ENCODE measurements at regions not wholly inside any gene's neighbourhood (a gene's known extent, or its start where the extent isn't known, plus 50 kb on each side); places are given as distances from the start of the nearest gene placed in this dataset.
"Not testable (repeated sequence)": the region's sequence is repeated elsewhere in the genome, so short reads cannot be mapped to it uniquely, and the experiment has no call there.

- DNase-seq = no peak
Observed at GRCh38 chr2:186405842-186406241, 80.2 kb upstream of the ZC3H15 start.

- DNase-seq = no peak
Observed at GRCh38 chr2:186407611-186408010, 78.4 kb upstream of the ZC3H15 start.

- no peak for DNase-seq
Observed at GRCh38 chr2:186410802-186411201, 75.3 kb upstream of the ZC3H15 start.

GRCh38 chr2:186422226-186422625 is 63.8 kb upstream of the ZC3H15 start:
- DNase-seq = no peak

- DNase-seq = no peak
Observed at GRCh38 chr2:186423481-186423880, 62.6 kb upstream of the ZC3H15 start.

GRCh38 chr2:186424265-186424664 is 61.8 kb upstream of the ZC3H15 start:
- no peak for DNase-seq

GRCh38 chr2:186425576-186425975 is 60.5 kb upstream of the ZC3H15 start:
- DNase-seq = no peak

GRCh38 chr2:186426153-186427016 is 59.7 kb upstream of the ZC3H15 start:
- no peak for DNase-seq

- DNase-seq = not testable (repeated sequence)
Observed at GRCh38 chr2:186427017-186427350, 59.1 kb upstream of the ZC3H15 start.

GRCh38 chr2:186427970-186428369 is 58.1 kb upstream of the ZC3H15 start:
- no peak for DNase-seq

GRCh38 chr2:186429104-186429503 is 57.0 kb upstream of the ZC3H15 start:
- no peak for DNase-seq

- no peak for DNase-seq
Observed at GRCh38 chr2:186431306-186431705, 54.8 kb upstream of the ZC3H15 start.

- no peak for DNase-seq
Observed at GRCh38 chr2:186433040-186433439, 53.0 kb upstream of the ZC3H15 start.

- no peak for DNase-seq
Observed at GRCh38 chr2:186433777-186434432, 52.2 kb upstream of the ZC3H15 start.
